ENCODE measurements at regions not wholly inside any gene's neighbourhood (a gene's known extent, or its start where the extent isn't known, plus 50 kb on each side); places are given as distances from the start of the nearest gene placed in this dataset.

DNA sequence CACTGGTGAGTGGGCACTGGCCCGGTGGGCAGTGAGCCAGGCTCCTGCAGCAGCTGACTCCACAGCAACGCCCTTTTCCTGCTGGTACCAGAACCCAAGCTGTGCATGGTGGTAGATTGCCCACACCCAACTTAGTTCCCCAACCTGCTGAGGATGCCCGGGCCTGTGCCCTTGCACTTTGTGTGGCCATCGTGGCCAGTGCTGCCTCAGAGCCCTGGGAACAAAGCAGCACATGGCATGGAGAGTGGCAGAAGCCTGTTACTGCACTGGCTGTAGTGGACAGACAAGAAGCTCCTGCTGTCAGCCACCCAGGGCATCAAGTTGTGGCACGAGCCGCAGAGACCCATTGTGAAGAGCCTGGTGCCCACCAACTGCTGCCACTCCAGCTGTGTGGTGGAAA is 612.9 kb downstream of the DNAH5 start:
- no peak for DNase-seq

- no peak for DNase-seq
Observed at GRCh38 chr5:13328316-13328715, 616.2 kb downstream of the DNAH5 start.

GRCh38 chr5:13325765-13326164 is 618.7 kb downstream of the DNAH5 start:
- no peak for DNase-seq

GRCh38 chr5:13322769-13323168 is 621.7 kb downstream of the DNAH5 start:
- DNase-seq: no peak

DNA sequence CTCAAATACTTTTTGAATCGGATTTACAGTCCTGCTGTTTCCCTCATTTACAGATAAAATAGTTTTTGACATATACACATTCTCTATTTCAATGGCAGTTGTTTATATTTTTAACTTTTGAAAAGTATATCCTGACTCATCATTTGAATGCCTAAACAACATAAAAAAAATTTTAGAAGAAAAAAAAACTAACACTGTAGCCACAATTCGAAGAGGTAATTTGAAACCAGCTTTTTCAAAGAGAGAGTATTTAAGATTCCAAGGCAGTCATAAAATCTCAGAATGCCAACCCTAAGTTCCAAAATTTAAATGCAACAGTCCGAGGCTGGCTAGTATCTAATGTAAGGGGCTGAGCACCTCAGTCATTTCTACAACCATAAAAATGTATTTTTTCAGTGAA is 626.8 kb downstream of the DNAH5 start:
- no peak for DNase-seq

DNA sequence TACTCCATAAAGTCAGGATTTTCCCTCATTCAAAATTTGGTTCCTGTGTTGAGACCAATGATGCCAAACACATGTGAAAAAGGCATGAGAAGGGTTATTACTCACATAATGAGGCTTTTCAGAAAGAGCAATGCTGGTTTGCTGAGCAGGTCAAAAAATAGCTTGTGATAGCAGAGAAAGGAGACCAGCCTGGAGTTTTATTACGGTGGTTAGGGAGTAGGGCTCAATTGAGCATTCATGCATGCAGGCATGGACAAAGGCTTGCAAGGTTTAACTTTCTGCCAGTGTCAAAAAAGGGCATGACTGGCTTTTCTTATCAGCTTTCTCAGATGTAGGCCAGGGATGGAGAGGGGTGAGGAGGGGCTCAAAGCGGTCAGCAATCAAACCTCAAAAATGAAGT is 628.3 kb downstream of the DNAH5 start:
- DNase-seq: no peak

GRCh38 chr5:13307480-13307879 is 637.0 kb downstream of the DNAH5 start:
- DNase-seq: no peak

DNA sequence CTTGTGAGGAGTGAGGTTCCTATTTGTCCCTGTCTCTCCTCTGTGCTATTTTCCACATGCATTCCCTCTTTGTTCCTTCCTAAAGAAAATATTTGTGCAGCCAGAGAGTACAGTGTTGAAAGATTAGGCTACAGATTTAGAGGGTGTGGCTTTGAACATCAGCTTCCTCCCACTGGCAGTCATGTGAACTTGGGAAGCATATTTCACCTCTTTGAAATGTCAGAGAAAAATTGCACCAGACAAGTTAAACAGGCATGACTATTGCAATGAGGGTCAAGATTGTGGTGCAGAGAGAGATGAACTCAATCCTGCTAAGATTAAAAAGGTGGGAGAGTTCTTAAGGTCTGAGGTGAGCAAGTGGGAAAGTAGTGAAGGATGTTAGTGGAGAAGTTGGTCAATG is 641.0 kb downstream of the DNAH5 start:
- no peak for DNase-seq

DNA sequence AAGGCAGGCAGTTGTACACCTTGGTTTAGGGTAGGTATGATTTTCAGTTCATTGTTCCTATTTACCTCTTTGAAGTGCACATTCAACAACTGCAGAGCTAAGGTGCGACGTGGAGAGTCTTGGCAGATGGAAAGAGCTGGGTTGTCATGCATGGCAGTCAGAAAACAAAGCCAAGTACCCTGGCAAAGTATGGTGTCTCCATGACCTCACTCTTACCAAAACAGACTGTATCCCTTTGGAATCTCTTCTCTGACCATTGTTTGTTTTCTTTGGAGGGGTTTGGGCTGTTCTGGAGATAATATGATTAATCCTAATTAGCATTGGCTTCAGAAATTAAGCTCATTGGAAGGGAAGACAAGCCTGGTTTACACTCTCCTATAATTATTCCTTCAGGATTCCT is 665.7 kb downstream of the DNAH5 start:
- DNase-seq: no peak

GRCh38 chr5:13278148-13278547 is 666.3 kb downstream of the DNAH5 start:
- no peak for DNase-seq

DNA sequence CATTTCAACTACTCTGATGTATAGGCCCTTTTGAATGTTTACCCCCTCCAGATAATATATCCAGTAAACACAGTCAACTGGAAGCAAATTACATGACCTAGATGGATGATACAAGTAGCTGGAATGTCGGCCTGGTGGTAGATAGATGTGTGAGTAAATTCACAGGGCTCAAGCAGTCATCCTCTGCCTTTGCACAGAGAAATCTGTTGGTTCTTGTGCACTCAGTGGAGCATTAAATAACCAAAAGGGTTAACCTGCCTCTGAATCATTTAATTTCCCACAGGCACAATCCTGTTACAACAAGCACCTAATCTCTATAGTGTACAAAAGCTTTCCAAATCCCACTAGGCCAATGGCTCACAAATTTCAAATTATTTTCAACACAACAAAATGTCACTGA is 668.3 kb downstream of the DNAH5 start:
- no peak for DNase-seq

DNA sequence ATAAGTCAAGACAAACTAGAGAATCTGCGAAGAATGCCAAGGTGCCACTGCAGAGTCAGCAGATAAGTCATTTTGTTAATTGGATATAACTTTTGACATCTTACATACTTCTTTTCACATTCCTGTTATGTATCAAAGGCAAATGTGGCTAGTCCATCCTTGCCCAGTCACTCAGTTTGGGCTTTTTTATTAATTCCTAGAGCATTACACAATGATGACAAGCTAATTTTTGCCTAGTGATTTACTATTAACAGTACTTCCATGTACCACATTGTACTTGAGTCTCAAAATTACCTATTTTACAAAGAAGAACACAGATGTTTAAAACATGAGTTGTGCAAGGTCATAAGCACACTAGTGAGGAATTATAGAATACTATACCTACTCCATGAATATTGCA is 680.8 kb downstream of the DNAH5 start:
- no peak for DNase-seq

DNA sequence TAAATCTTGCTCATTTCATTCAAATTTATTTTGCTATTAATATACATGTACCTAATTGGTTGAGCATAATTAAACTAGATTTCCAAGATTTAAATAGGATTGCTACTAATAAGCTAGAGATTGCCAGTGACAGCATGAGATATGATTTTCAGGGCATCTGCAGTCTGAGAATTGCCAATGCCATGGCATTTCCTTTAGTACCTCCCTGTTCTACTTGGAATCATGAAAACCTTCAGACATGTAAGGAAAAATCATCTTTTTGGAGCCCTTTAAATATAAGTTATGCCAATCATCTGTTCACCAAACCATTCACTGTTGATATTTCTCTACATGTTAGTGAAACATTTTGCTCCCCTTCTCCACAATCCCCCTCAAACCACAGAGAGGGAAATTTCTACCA is 691.4 kb downstream of the DNAH5 start:
- no peak for DNase-seq

GRCh38 chr5:13252699-13253098 is 691.8 kb downstream of the DNAH5 start:
- DNase-seq: no peak

GRCh38 chr5:13251623-13252376 is 692.7 kb downstream of the DNAH5 start:
- no peak for DNase-seq

DNA sequence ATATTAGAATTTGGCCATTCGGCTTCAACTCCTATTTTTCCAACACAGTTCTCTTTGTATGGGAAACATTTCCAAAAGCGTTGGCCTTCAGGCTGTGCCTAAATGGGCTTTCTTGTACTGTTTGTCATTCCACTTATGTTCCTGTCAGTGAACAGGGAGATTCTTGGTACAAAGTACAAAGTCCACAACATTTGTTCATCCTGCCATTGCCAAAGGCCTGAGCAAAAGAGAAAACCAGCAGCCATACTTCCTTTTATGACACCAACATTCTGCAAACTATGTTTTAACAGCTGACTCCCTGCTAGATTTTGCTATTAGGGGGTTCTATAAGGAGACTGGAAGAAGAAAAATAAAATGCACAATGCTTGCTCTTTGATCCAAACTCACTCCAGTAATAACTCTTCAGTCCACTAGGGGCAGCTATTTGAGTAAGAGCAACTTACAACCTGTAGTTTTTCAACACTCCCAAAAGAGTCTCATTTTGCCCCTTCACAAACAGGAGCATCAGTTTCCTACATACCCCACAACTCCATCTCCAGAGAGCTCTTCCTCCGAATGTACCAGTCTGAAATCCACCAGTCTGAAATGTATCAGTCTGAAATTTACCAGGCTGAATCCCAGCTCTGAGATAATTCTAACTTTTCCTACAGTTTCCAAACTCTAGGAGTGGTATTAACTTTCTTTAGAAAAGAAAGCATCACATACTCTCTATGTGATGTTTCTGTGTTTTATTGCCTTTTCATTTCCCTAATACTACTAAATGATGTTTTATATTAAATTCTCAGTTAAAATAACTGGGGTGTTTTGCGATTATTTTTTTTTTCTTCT is 693.8 kb downstream of the DNAH5 start:
- no peak for DNase-seq

GRCh38 chr5:13249854-13250253 is 694.6 kb downstream of the DNAH5 start:
- no peak for DNase-seq

GRCh38 chr5:13248253-13248652 is 696.2 kb downstream of the DNAH5 start:
- peak; percentile 37 for DNase-seq

GRCh38 chr5:13246053-13246452 is 698.4 kb downstream of the DNAH5 start:
- DNase-seq: no peak

- DNase-seq: no peak
Observed at GRCh38 chr5:13244151-13244550, 700.3 kb downstream of the DNAH5 start.

GRCh38 chr5:13227513-13227912 is 717.0 kb downstream of the DNAH5 start:
- DNase-seq: no peak

- DNase-seq: no peak
Observed at GRCh38 chr5:13218518-13218917, 726.0 kb downstream of the DNAH5 start.

- no peak for DNase-seq
Observed at GRCh38 chr5:13217636-13218035, 726.9 kb downstream of the DNAH5 start.

DNA sequence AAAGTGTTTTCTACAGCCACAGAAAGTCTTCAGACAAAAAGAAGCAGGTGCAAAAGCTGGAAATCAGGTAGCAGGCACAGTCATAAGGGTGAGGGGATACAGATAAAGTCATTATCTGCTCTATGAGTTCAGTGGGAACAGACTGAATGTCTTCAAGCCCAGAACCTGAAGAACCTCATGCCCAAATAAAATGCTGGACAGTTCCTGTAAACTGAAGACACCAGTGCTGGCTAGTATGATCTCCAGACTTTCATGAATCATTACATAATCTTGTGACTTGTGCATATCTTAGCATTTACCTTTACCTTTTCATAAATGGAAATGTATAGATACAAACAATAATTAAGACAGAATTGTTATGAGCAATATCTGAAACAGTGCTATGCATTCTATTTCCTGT is 728.7 kb downstream of the DNAH5 start:
- no peak for DNase-seq
